ENCODE measurements at regions not wholly inside any gene's neighbourhood (a gene's known extent, or its start where the extent isn't known, plus 50 kb on each side); places are given as distances from the start of the nearest gene placed in this dataset.
A peak's percentile ranks its signal among the peaks of the same experiment; 100 is the strongest.

- H3K36me3 Mint-ChIP-seq (ENCODE audit: low read depth), result no peaks in the 10 kb centered on the region
- H3K4me1 Mint-ChIP-seq, result no peaks in the 10 kb centered on the region
- no peak overlapping the region for H3K27ac Mint-ChIP-seq
- peaks cover 28% of the 10 kb centered on the region for H3K27me3 Mint-ChIP-seq
- H3K4me3 Mint-ChIP-seq, result no peak overlapping the region
- ChIA-PET POLR2A (no interaction called here), CTCF (no interaction called here)
- DNase-seq, result no peak
- H3K9me3 Mint-ChIP-seq, result no peaks in the 10 kb centered on the region
Observed at GRCh38 chr6:137434640-137435039, 59.6 kb downstream of the OLIG3 start.

- CTCF ChIA-PET, result no interaction called here
- POLR2A ChIA-PET, result no interaction called here
Observed at GRCh38 chr6:137432054-137432611, 62.1 kb downstream of the OLIG3 start.

GRCh38 chr6:137430954-137431353 is 63.2 kb downstream of the OLIG3 start:
- Mint-ChIP-seq H3K4me1 (no peaks in the 10 kb centered on the region), H3K9me3 (no peaks in the 10 kb centered on the region), H3K4me3 (no peak overlapping the region), H3K27ac (no peak overlapping the region), H3K36me3 (ENCODE audit: low read depth) (no peaks in the 10 kb centered on the region), H3K27me3 (peaks cover 14% of the 10 kb centered on the region)
- no peak for DNase-seq
- ChIA-PET CTCF (interaction anchor here (0.9 kb wide), 1 partner anchor 63 kb away, joined by 3 read pairs; the partner anchor contains the start of gene OLIG3), POLR2A (no interaction called here)

More at GRCh38 chr6:137432054-137432611, 62.1 kb downstream of the OLIG3 start:
- Mint-ChIP-seq H3K27me3 (peaks cover 17% of the 10 kb centered on the region), H3K36me3 (ENCODE audit: low read depth) (no peaks in the 10 kb centered on the region), H3K4me3 (no peak overlapping the region), H3K9me3 (no peaks in the 10 kb centered on the region), H3K27ac (no peak overlapping the region), H3K4me1 (no peaks in the 10 kb centered on the region)
- DNase-seq, result no peak

- Mint-ChIP-seq H3K27me3 (peaks cover 11% of the 10 kb centered on the region), H3K36me3 (ENCODE audit: low read depth) (no peaks in the 10 kb centered on the region), H3K27ac (no peak overlapping the region), H3K4me3 (no peak overlapping the region), H3K4me1 (peaks cover 17% of the 10 kb centered on the region), H3K9me3 (no peaks in the 10 kb centered on the region)
- CTCF ChIA-PET, result interaction anchor here (0.6 to 1.5 kb wide), 2 partner anchors 162 to 418 kb away, joined by 3 read pairs; no protein-coding TSS in a partner anchor
- POLR2A ChIA-PET, result no interaction called here
- DNase-seq, result no peak
Observed at GRCh38 chr6:137427656-137428290, 66.4 kb downstream of the OLIG3 start.

- ChIA-PET POLR2A (no interaction called here), CTCF (interaction anchor here (0.9 to 1.5 kb wide), 2 partner anchors 11 to 273 kb away, joined by 3 to 5 read pairs; no protein-coding TSS in a partner anchor)
- Mint-ChIP-seq H3K36me3 (ENCODE audit: low read depth) (no peaks in the 10 kb centered on the region), H3K4me3 (no peak overlapping the region), H3K4me1 (peaks cover 17% of the 10 kb centered on the region), H3K9me3 (no peaks in the 10 kb centered on the region), H3K27ac (no peak overlapping the region), H3K27me3 (peaks cover 8% of the 10 kb centered on the region)
- DNase-seq, result no peak
Observed at GRCh38 chr6:137426007-137426689, 68.0 kb downstream of the OLIG3 start.

GRCh38 chr6:137424251-137424650 is 69.9 kb downstream of the OLIG3 start:
- peaks cover 17% of the 10 kb centered on the region for H3K4me1 Mint-ChIP-seq
- peaks cover 2% of the 10 kb centered on the region for H3K27me3 Mint-ChIP-seq
- ChIA-PET POLR2A (interaction anchor here (0.6 kb wide), 1 partner anchor 53 kb away, joined by 4 read pairs; no protein-coding TSS in a partner anchor), CTCF (interaction anchor here (0.8 to 1.5 kb wide), 5 partner anchors 9 to 774 kb away, joined by 3 to 5 read pairs (median 3); no protein-coding TSS in a partner anchor)
- H3K9me3 Mint-ChIP-seq, result no peaks in the 10 kb centered on the region
- no peaks in the 10 kb centered on the region for H3K36me3 Mint-ChIP-seq (ENCODE audit: low read depth)
- no peak overlapping the region for H3K4me3 Mint-ChIP-seq
- no peak overlapping the region for H3K27ac Mint-ChIP-seq
- no peak for DNase-seq

- H3K27me3 Mint-ChIP-seq, result no peaks in the 10 kb centered on the region
- H3K4me1 Mint-ChIP-seq, result peaks cover 17% of the 10 kb centered on the region
- POLR2A ChIA-PET, result interaction anchor here (0.6 kb wide), 1 partner anchor 53 kb away, joined by 4 read pairs; no protein-coding TSS in a partner anchor
- no peak overlapping the region for H3K27ac Mint-ChIP-seq
- DNase-seq, result no peak
- H3K36me3 Mint-ChIP-seq (ENCODE audit: low read depth), result no peaks in the 10 kb centered on the region
- H3K9me3 Mint-ChIP-seq, result no peaks in the 10 kb centered on the region
- H3K4me3 Mint-ChIP-seq, result no peak overlapping the region
- CTCF ChIA-PET, result interaction anchor here (0.8 to 1.5 kb wide), 3 partner anchors 11 to 273 kb away, joined by 3 read pairs; no protein-coding TSS in a partner anchor
Observed at GRCh38 chr6:137423451-137424168, 70.6 kb downstream of the OLIG3 start.

GRCh38 chr6:137417396-137417795 is 76.8 kb downstream of the OLIG3 start:
- Mint-ChIP-seq H3K4me3 (no peak overlapping the region), H3K27me3 (peaks cover 8% of the 10 kb centered on the region), H3K27ac (no peak overlapping the region), H3K36me3 (ENCODE audit: low read depth) (no peaks in the 10 kb centered on the region), H3K9me3 (no peaks in the 10 kb centered on the region), H3K4me1 (peaks cover 10% of the 10 kb centered on the region)
- no peak for DNase-seq
- CTCF ChIA-PET, result interaction anchor here (0.6 to 1.3 kb wide), 3 partner anchors 48 to 83 kb away, joined by 3 read pairs; no protein-coding TSS in a partner anchor
- POLR2A ChIA-PET, result no interaction called here

- Mint-ChIP-seq H3K27ac (no peak overlapping the region), H3K27me3 (peaks cover 10% of the 10 kb centered on the region)
Observed at GRCh38 chr6:137416376-137417109, 77.7 kb downstream of the OLIG3 start.

GRCh38 chr6:137415834-137416190 is 78.4 kb downstream of the OLIG3 start:
- H3K36me3 Mint-ChIP-seq (ENCODE audit: low read depth), result no peaks in the 10 kb centered on the region
- no peak for DNase-seq
- H3K4me3 Mint-ChIP-seq, result no peak overlapping the region
- no peak overlapping the region for H3K27ac Mint-ChIP-seq
- H3K9me3 Mint-ChIP-seq, result no peaks in the 10 kb centered on the region
- peaks cover 10% of the 10 kb centered on the region for H3K27me3 Mint-ChIP-seq
- ChIA-PET POLR2A (interaction anchor here (0.7 kb wide), 1 partner anchor 96 kb away, joined by 3 read pairs; no protein-coding TSS in a partner anchor), CTCF (interaction anchor here (0.7 to 2.3 kb wide), 7 partner anchors 9 to 106 kb away, joined by 3 to 6 read pairs (median 4); no protein-coding TSS in a partner anchor)
- peaks cover 10% of the 10 kb centered on the region for H3K4me1 Mint-ChIP-seq

More at GRCh38 chr6:137416376-137417109, 77.7 kb downstream of the OLIG3 start:
- no peak overlapping the region for H3K4me3 Mint-ChIP-seq
- ChIA-PET POLR2A (no interaction called here), CTCF (interaction anchor here (0.6 to 1.7 kb wide), 7 partner anchors 22 to 289 kb away, joined by 3 to 6 read pairs (median 3); no protein-coding TSS in a partner anchor)
- no peaks in the 10 kb centered on the region for H3K9me3 Mint-ChIP-seq
- DNase-seq, result no peak
- peaks cover 10% of the 10 kb centered on the region for H3K4me1 Mint-ChIP-seq
- H3K36me3 Mint-ChIP-seq (ENCODE audit: low read depth), result no peaks in the 10 kb centered on the region

- no peaks in the 10 kb centered on the region for H3K36me3 Mint-ChIP-seq (ENCODE audit: low read depth)
- H3K27ac Mint-ChIP-seq, result peak overlapping the region; percentile 72
- POLR2A ChIA-PET, result interaction anchor here (0.7 kb wide), 1 partner anchor 96 kb away, joined by 3 read pairs; no protein-coding TSS in a partner anchor
- H3K9me3 Mint-ChIP-seq, result no peaks in the 10 kb centered on the region
- peak; percentile 76 for DNase-seq
- CTCF ChIA-PET, result interaction anchor here (0.9 to 2.3 kb wide), 6 partner anchors 10 to 105 kb away, joined by 3 to 6 read pairs (median 4); no protein-coding TSS in a partner anchor
- H3K27me3 Mint-ChIP-seq, result peaks cover 12% of the 10 kb centered on the region
- peak overlapping the region; percentile 68 for H3K4me3 Mint-ChIP-seq
- H3K4me1 Mint-ChIP-seq, result peaks cover 10% of the 10 kb centered on the region
Observed at GRCh38 chr6:137415127-137415833, 78.9 kb downstream of the OLIG3 start.

Data from activated CD4-positive, alpha-beta T cell treated with anti-CD3 and anti-CD28 coated beads, Interleukin-2, amount 10 ng/mL, durations not matched to agents 7 days and 5 days (primary cell).